ENCODE measurements at regions not wholly inside any gene's neighbourhood (a gene's known extent, or its start where the extent isn't known, plus 50 kb on each side); places are given as distances from the start of the nearest gene placed in this dataset.
"Not testable (repeated sequence)": the region's sequence is repeated elsewhere in the genome, so short reads cannot be mapped to it uniquely, and the experiment has no call there.

DNA sequence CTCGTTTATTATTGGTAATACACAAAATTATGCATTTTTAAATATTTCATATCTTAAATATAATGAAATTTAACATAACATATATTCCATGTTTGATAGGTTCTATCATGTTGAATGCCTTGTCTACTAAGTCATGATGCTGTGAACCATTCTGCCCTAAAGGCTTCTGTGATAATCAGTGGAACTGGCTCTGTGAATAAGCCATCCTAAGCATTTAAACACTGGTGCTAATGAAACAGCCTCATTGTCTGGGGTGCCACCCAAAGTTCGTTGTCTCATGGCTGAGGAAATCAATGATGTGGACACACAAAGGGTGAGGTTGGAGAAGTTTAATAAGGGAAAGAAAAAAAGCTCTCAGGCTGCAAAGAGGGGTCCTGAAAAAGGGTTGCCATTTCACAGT, 264.7 kb upstream of the ZRANB2 start:
- no peak for DNase-seq

DNA sequence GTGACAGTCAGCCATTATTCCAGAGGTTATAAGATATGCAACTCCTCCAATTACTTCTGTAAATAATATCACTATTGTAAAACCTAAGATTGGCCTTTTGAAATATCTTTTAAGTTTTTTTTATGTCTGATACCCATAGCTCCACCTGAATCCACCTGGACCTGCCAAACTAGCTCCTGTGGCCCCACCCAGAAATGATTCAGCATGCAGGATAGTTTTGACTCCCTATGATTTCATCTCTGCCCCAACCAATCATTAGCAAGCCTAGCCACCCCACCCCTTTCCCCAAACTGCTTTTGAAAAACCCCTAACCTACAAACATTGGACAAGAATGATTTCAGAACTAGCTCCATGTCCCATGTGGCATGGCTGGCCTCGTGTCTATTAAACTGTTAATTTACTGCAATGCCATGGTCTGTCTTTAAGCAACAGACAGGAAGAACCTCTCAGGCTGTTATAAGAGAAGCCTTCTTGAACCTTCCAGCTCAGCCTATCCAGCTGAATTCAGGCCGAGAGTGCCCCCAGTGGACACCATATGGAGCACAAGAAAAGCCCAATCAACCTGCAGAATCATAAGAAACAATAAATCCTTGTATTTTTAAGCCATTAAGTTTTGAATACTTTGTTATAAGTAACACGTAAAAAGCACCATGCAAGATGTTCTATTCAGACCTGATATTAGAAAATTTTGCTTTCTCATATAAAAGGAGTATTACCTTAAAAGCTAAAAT, 263.0 kb upstream of the ZRANB2 start:
- no peak for DNase-seq

DNA sequence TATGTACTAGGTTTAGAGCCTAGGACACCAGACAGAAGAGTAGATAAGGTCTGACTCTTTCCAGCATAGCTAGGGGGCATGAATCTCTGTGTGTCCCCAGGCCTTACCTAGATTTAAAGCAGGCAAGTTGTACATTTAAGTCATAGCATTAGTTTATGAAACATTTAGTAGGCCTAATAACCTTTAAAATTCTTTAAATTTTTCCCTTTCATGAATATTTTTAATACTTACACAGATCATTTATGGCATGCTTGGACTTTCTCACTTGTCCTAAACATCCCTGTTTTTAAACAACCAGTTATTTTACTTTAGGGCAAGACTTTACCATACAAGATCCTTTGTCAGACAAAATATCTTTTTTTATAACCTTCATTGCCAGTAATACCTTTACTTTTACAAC, 258.4 kb upstream of the ZRANB2 start:
- DNase-seq, result peak in 1 of 3 experiments; percentile 1

DNA sequence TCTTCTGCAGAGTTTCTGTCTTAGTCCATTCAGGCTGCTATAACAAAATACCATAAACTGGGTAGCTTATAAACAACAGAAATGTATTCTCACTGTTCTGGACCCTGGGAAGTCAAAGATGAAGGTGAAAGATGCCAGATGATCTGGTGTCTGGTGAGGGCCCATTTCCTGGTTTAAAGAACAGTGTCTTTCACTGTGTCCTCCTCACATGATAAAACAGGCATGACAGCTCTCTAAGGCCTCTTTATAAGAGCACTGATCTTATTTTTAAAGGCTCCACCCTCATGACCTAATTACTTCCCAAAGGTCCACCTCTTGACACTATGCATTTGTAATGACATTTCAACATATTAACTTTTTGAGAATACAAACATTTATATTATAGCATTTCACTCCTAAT, 250.2 kb upstream of the ZRANB2 start:
- DNase-seq, result no peak

DNA sequence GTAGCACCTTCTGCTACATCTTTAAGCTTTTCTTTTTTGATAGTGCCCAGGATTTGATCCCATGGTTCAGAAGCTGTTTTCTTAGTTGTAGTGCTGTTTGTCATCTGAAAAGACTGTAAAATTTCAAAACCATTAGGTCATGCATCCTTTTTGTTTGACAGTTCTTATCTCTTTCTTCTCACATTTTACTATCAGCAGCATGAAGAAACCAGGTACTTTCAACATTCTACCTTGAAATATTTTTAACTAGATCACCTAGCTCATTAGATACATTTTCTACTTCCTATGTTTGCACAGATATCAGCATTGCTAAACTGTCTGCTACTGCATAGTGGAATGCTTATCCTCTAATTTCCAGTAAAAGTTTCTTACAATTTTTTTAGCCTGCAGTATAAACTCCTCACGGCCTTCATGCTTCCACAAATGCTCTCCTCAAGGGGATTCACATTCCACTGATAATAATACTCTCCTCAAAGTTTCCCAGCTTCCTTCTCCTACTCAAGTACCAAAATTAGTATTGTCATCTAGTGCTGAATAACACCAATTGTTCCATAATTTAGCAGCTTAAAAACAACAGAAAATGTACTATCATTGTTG, 243.9 kb upstream of the ZRANB2 start:
- no peak for DNase-seq

DNA sequence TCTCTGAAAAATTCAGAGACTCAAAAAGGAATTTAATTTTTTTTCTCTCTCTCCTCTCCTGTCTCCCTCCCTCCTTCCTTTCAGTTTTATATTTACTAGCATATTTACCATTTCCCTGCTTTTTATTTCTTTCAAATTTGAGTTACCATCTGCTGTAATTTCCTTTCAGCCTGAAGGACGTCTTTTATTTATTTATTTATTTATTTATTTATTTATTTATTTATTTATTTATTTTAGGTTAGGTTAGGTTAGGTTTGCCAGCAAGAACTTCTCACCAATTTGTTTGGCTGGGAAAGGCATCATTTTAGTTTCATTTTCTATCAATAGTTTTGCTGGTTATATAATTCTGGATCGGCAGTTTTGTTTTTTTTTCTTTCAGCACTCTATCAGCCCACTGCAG, 231.7 kb upstream of the ZRANB2 start:
- no peak for DNase-seq

DNA sequence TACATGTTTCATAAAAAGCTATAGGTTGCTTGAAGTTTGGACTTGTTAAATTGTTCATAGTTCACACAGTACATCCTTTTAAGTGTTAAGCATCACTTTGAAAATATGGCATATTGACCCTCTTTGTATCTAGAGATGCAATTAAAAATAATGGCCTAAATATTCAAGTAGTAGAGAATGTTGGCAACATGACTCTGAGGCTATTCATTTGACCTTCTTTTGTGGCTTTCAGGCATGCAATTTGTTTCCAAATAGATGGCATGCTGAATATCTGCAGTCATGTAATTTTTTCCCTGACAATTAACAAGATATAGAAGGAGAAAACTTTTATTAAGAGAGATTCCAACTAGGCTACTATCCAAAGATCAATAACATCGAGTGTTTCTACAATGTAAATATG, 230.5 kb upstream of the ZRANB2 start:
- no peak for DNase-seq

DNA sequence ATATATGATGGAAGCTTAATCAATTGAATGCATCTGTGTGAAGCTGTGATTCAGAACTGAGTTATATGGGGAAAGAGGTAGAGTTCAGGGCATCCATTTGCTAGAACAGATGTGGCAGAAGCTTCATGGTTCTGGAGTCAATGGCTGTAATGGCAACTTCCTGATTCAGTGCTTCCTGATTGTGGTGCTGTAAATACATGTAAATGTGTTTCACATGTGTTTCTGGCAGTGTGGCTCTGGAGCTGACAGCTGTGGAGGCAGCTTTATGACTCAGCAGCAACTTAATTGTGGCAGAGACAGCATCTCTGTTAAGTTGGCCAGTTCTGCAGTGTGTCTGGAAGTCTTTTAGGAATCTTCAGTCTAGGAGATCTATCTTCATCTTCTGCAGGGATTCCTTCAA, 226.6 kb upstream of the ZRANB2 start:
- no peak for DNase-seq

DNA sequence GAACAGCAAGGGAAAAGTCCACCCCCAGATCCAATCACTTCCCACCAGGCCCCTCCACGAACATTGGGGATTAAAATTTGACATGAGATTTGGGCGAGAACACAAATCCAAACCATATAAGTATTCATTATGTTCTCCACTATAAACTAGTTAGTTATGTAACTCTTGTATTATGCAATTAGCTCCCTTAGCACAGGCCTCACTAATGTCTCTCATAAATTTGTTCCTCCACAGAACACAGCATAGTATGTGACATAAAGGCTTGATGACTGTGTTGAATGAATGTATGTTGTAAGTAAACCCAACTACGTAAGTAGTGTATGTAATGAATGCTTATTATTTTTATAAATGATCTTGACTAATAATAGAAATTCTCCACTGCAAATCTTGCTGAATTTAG, 223.3 kb upstream of the ZRANB2 start:
- DNase-seq, result no peak

DNA sequence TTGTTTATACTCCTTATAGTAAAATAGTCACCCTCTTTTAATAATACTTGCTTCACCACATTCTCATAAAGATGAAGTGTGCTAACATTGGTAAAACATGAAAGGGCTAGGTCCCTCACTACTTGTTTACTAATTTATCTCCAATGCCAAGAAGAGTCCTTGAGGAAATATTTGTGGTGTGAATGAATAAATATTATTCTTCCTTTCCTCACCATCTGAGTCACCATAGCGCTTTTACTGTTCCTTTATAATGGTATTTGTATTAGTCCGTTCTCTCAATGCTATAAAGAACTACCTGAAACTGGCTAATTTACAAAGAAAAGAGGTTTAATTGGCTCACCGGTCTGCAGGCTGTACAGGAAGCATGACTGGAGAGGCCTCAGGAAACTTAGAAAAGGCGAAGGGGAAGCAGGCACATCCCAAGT, 222.8 kb upstream of the ZRANB2 start:
- DNase-seq, result no peak

DNA sequence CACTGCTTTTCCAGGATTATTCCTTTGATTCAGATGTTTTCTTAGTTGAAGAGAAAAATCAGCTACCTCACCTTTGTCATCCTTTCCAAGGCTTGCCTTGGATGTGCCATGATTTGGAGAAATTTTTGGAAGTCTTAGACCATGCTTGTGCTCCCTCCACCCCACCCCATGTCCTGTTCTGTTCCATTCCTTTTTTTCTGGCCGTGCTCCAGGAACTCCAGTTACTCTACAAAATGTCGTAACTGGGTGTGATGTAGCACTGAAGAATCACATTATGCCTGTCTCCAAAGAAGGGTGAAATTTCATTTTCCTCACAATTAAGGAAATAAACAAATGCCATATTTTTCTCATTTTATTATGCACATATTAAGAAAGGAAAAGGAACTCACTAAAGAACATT, 217.8 kb upstream of the ZRANB2 start:
- DNase-seq, result no peak

DNA sequence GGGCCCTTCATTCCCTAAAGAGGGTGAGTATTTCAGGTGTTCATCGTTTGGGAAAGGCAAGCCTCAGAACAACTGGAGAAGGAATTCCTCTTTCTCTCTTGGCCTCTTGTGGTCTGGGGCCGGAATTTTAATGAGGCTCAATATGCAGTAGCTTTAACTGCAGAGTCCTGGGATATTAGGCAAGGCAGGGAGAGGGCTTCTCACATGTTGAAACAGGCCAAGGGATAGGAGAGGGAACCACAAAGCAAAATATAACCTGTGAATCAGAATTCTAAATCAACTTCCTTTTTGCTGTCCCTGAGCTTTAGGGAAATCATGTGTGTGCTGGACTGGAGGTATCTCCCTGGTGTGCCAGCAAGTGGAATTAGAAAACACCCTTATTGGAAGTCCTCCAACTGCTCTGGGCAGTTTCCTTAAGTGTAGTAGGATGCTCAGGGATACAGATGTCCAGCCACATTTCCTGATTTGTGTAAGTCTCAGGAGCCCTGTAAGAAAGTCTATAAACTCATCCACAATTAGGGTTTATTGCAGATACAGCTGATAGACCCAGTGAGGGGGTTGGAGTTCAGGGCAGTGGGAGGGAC, 215.8 kb upstream of the ZRANB2 start:
- DNase-seq, result no peak

DNA sequence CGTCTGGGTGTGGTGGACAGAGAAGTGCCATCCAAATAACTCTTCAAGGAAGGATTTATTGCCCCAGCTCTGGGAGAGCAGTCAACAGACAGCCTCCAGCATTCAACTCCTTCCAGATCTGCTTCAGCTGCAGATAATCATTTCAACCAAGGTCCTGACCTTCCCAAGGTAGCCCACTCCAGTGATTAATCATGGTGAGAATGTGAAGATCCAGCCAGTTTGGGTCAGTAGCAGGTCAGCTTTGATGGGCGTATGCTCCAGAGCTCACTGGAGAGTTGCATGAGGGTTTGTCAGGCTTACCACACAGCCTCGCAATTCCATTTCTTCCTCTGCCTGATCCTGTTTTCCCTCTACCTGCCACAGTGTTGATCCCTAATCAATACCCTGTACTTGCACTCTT, 214.5 kb upstream of the ZRANB2 start:
- DNase-seq, result peak in 1 of 3 experiments; percentile 6

DNA sequence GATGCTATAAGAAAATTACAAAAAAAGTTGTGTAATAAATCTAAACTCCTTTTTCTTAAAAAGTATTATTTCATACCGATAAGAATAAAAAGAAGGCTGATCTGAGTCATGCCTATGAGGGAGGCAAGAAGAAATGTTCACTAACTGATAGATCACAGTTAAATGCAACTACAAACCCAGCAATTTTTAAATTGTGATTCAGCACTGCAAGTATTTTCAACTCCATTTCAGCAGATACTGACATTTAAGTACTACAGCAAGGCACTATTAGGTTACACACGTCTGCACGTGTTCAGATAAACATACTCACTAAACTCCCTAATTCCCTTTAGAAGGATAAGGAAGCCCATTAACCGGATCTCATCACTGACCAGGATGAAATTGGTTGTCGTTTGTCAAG, 213.3 kb upstream of the ZRANB2 start:
- no peak for DNase-seq

DNA sequence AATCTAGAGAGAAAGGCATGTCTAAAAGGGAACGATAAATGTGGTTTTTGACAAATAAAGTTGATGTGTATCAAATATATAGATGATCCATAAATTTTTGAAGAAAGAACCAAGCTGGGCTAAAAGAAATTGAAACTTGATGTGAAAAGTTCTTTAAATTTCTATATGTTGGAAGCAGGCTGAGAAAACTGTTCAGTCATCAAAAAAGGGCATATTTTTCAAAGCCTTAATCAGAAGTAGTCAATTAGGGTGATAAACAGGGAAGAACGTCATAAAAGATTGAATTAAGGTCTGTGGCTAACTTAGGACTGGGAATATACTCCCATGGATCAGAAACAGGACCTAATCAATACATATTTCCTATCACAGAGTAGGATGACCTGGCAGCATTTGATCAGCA, 211.4 kb upstream of the ZRANB2 start:
- no peak for DNase-seq

DNA sequence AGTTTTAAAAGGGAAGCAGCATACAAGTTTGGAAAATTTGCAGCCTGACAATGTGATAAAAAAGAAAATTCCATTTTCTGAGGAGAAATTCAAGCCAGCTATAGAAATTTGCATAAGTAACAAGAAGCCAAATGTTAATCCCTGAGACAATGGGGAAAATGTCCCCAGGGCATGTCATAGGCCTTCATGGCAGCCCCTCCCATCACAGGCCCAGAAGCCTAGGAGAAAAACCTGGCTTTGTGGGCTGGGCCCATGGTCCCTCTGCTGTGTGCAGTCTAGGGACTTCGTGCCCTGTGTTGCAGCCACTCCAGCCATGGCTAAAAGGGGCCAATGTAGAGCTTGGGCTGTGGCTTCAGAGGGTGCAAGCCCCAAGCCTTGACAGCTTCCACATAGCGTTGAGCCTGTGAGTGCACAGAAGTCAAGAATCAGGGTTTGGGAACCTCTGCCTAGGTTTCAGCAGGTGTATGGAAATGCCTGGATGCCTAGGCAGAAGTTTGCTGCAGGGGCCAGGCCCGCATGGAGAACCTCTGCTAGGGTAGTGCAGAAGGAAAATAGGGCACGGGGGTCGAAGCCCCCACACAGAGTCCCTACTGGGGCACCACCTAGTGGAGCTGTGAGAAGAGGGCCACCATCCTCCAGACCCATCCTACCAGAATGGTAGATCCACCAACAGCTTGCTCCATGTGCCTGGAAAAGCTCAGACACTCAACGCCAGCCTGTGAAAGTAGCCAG, 209.8 kb upstream of the ZRANB2 start:
- not testable (repeated sequence) for DNase-seq

DNA sequence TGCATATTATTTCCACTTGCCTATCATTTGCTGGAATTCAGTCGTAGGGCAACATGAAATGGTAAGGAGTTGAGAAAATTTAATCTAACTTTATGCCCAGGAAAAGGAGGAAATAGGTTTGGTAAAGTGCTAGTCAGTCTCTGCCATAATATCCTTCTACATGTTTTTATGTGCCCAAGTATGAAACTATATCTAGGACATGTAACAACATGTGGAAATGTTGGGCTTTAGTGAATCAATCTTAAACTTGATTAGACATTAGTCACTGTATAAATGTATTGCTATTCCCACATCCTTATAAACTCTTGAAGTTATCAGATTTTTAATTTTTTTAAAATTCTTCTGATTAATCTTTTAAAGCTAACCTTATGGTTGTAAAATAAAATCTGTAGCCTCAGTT, 204.7 kb upstream of the ZRANB2 start:
- no peak for DNase-seq

DNA sequence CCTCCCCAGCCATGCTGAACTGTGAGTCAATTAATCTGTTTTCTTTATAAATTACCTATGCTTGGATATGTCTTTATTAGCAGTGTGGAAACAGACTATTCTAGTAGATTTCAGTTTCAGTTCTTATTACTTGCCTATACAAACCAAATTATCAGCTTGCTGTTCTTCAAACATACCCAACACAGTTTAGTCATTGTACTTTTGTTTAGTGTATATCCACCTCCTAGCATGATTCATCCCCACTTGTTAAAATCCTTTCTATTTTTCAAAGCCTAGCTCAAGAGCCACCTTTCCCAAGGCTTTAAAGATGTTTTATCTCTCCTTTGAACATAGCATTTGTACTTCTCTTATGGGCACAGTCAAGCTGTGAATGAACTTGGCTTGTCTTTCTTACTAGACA, 195.6 kb upstream of the ZRANB2 start:
- no peak for DNase-seq

DNA sequence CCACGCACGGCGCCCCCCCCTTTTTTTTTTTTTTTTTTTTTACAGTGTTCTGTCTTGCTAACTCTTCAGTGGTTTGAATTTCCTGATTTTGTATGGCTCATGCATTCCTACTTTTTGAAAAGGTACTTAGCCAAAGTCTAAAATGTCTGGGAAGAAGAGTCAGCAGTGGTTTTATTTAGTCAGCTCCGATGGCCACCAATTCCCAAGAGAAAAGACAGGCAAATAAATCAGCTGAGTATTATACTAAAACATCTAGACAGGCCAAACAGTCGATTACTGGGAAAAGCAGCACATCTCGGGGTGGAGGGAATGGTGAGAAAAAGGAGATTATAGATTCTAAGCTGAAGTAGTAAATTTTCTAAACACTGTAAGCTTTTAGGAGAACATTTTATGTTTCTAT, 192.5 kb upstream of the ZRANB2 start:
- DNase-seq, result peak in 1 of 3 experiments; percentile 14

DNA sequence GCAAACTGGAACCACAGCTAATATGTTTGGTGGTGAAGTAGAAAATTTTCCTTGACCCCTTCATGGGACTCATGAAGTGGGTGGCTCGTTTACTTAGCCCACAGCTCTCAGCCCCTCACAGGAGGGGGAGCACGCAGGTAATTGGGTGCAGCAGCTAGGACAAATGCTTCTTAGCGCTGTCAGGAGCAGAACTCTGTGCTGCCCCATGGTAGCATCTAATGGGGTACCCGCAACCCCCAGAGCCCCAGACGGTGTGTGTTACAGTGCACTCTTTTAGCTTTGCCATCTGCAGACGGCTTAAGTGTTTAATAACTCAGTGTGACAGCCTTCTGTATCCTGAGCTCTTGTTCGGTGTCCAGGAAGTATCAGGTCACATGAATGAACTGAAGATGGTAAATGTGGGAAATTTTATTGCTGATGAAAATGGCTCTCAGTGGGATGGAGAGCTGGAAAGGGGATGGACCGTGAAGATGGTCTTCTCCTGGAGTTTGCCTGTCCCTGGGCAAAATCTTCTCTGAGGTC, 189.6 kb upstream of the ZRANB2 start:
- peak in 1 of 3 experiments; percentile 32 for DNase-seq

DNA sequence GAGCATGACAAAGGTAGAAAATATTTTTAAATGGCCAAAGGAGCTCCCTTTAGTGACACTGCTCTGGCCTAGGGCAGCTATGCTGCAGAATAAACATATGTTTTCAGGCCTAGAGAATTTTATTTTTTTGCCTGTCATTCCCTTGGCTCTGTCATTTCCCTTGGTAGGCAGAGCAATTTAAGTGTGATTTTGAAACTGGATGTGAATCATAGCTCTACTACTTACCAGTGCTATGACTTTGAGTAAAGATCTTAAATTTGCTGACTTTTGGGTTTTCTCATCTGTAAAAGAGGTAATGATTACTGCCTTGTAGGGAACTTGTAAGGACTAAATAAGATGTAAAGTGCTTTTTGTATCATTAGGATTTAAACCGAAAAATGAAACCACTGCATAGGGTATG, 189.0 kb upstream of the ZRANB2 start:
- DNase-seq, result no peak

DNA sequence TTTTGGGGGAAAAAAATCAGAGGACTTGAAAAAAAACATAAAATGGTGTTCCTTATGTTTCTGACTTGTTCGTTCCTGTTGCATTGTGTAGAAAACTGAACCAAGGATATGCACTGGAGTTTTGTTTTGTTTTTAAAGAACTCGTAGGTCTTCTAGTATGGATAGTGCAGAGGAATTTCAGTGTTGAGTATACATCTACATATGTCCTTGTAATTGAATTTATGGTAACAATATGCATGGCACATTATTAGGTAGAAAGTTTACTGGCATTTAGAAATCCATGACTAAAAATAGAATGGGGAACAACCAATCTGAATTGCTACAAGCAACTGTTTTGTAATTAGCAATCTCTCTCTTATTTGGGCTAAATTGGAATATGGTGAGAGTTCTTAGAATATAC, 188.3 kb upstream of the ZRANB2 start:
- DNase-seq, result no peak

DNA sequence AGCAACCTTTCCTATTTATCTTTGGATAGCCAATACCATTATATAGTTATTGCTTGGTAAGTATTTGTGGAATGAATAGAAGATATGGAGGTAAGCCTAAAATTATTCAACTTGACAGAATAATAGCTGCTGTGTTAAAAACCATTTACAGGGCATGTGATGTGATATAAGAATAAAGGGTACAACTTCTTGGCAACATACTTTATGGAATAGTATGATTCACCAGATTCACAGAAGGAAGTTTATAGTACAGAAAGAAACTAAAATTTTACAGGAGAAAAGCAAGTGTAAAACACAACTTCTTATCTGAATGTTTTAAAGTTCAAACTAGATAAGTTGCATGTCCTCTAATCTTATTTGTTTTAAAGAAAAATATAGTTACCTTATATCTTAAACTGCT, 186.4 kb upstream of the ZRANB2 start:
- no peak for DNase-seq

DNA sequence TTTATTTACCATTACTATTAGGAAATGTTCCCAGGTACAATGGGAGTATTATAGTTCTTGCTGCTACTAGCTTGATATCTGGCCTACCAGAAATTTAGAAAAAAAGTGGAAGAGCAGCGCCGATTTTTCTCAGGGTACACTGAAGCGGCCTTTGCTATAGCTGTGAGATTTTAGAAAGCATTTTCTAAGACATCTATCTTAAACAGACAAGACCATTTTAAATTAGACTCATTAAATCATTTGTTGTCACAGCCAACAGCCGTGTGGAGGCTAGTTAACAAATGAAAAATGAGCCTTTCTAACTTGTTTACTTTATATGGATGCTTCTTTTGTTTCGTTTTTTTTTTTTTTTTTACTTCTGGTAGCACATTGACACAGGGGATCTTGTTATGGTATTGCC, 183.2 kb upstream of the ZRANB2 start:
- DNase-seq, result peak in 1 of 3 experiments; percentile 58

All from NCI-H1417 (cell line).